Upper lobe of right lung (tissue), 1 donor: ENCODE measurements at regions not wholly inside any gene's neighbourhood (a gene's known extent, or its start where the extent isn't known, plus 50 kb on each side); places are given as distances from the start of the nearest gene placed in this dataset.

Source experiments
- ATAC-seq: fragments of 200-7000 bp; cut with Tn5 transposase; one replicate; pipeline ENCODE4 v1.9.1; 2020; ENCODE audit warnings: mild to moderate bottlenecking, moderate library complexity
- DNase-seq: peaks from one replicate; pipeline ENCODE4 v3.0.0-alpha.2; 2020
- H3K27ac ChIP-seq: fragments of 200-600 bp; one replicate; pipeline ENCODE4 v1.8.0; 2022
- H3K27me3 ChIP-seq: fragments of 200-600 bp; one replicate; pipeline ENCODE4 v1.8.0; 2022; ENCODE audit warnings: mild to moderate bottlenecking
- H3K36me3 ChIP-seq: fragments of 200-600 bp; one replicate; pipeline ENCODE4 v1.8.0; 2022
- H3K4me1 ChIP-seq: fragments of 200-600 bp; one replicate; pipeline ENCODE4 v1.8.0; 2022
- H3K4me3 ChIP-seq: fragments of 200-600 bp; one replicate; pipeline ENCODE4 v1.8.0; 2022; ENCODE audit warnings: mild to moderate bottlenecking
- H3K9me3 ChIP-seq: fragments of 200-600 bp; one replicate; pipeline ENCODE4 v1.8.0; 2022
- intact Hi-C: fragments of 100-400 bp; cut with DNase I; formaldehyde crosslinking; loops from one replicate; pipeline ENCODE4 v1.11.0; 2022
- TF ChIP-seq, protein P1 (sequence below): fragments of 200-600 bp; IDR thresholded peaks from one replicate; pipeline ENCODE4 v1.8.0; 2022; ENCODE audit warnings: antibody characterized with exemption
- donor health status: DM: no; HTN: yes; CAD: no; lungs with severe emphysema.

DNA sequence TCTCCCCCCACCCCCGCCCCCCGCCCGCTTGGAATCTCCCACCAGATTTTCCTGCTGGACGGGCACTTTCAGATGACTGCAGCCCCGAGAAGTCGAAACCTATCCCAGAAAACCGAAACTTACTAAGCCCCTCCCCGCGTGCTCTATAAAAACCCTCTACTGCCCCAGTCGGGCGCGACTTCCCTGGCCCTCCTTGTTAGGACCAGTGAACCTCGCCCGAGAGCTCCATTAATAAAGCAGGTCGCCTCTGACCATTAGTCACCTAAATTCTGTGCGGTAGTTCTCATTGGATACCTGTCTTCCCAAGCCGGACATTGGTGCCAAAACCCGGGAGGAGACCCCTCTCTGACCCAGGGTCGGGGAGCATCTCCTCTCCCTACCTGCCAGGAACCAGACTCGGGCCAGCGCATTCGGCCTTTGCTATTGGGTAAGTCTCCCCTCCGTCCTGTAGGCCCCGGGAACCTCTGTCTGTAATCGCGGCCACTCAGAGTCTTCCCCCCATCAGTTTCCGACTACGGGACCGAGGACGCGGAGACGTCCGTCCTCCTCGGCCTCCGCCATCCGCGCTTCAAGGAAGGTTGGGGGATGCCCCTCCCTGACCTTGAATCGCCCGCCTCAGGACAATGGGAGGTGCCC lies 958.0 kb downstream of the RPA4 start:
- DNase-seq = no peak
- Histone ChIP-seq H3K27ac (no peak overlapping the region), H3K27me3 (no peaks in the 10 kb centered on the region), H3K4me1 (no peaks in the 10 kb centered on the region), H3K36me3 (no peaks in the 10 kb centered on the region), H3K9me3 (no peaks in the 10 kb centered on the region), H3K4me3 (no peak overlapping the region)
- intact Hi-C loops = no loop called here
- TF ChIP-seq, protein P1, sequence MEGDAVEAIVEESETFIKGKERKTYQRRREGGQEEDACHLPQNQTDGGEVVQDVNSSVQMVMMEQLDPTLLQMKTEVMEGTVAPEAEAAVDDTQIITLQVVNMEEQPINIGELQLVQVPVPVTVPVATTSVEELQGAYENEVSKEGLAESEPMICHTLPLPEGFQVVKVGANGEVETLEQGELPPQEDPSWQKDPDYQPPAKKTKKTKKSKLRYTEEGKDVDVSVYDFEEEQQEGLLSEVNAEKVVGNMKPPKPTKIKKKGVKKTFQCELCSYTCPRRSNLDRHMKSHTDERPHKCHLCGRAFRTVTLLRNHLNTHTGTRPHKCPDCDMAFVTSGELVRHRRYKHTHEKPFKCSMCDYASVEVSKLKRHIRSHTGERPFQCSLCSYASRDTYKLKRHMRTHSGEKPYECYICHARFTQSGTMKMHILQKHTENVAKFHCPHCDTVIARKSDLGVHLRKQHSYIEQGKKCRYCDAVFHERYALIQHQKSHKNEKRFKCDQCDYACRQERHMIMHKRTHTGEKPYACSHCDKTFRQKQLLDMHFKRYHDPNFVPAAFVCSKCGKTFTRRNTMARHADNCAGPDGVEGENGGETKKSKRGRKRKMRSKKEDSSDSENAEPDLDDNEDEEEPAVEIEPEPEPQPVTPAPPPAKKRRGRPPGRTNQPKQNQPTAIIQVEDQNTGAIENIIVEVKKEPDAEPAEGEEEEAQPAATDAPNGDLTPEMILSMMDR = no peak
- ATAC-seq = no peak

DNA sequence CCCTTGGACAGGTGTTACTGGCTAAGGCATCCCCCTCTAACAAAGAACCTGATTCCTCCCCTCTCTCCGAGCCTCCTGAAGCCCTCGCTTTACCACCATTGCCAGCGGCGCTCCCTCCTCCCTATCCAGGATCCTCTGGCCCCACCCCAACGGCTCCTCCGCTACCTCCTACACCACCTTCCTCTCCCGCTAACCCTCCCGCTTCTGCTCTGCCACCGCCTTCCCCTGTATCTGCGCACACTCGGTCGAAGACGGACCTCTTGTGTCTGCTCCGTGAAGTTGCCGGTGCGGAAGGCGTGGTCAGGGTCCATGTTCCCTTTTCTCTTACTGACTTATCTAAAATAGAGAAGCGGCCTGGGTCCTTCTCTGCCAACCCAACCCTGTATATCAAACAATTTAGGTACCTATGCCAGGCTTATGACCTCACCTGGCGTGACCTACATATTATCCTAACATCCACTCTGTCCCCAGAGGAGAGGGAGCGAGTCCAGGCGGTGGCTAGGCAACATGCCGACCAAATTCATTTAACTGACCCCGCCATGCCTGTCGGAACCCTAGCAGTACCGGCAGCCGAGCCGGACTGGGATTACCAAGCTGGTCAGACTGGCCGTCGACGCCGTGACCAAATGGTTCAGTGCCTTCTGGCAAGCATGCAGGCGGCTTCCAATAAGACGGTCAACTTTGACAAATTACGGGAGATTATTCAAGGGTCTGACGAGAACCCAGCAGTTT lies 958.9 kb downstream of the RPA4 start:
- intact Hi-C loops = no loop called here
- H3K27ac ChIP-seq = no peak overlapping the region
- ATAC-seq = no peak

DNA sequence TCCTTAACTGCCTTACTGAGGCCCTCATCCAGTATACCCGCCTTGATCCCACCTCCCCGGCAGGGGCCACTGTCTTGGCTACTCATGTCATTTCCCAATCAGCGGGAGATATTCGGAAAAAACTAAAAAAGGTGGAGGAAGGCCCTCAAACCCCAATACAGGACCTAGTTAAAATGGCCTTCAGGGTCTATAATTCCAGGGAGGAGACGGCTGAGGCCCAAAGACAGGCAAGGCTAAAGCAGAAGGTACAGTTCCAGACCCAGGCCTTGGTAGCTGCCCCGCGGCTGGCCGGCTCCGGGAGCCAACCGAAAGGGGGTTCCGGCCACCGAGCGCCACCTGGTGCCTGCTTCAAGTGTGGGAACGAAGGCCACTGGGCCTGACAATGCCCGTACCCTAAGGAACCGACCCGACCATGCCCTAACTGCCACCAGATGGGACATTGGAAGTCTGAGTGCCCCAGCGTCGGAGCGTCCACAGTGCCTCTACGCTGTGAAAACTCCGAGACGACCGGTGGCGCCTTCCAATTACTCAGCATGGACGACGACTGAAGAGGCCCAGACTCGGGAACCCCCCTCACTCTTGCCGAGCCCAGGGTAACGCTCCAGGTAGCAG lies 959.6 kb downstream of the RPA4 start:
- ATAC-seq (no peak), DNase-seq (no peak)
- intact Hi-C loops = no loop called here
- Histone ChIP-seq H3K36me3 (no peaks in the 10 kb centered on the region), H3K27ac (no peak overlapping the region), H3K4me1 (no peaks in the 10 kb centered on the region), H3K4me3 (no peak overlapping the region), H3K27me3 (no peaks in the 10 kb centered on the region), H3K9me3 (no peaks in the 10 kb centered on the region)
- TF ChIP-seq, protein P1 = no peak

More for the DNA sequence above, 958.9 kb downstream of the RPA4 start:
- H3K4me3 ChIP-seq = no peak overlapping the region
- DNase-seq = no peak
- H3K27me3 ChIP-seq = no peaks in the 10 kb centered on the region
- no peaks in the 10 kb centered on the region for H3K9me3 ChIP-seq
- TF ChIP-seq, protein P1 = no peak
- H3K4me1 ChIP-seq = no peaks in the 10 kb centered on the region
- no peaks in the 10 kb centered on the region for H3K36me3 ChIP-seq

DNA sequence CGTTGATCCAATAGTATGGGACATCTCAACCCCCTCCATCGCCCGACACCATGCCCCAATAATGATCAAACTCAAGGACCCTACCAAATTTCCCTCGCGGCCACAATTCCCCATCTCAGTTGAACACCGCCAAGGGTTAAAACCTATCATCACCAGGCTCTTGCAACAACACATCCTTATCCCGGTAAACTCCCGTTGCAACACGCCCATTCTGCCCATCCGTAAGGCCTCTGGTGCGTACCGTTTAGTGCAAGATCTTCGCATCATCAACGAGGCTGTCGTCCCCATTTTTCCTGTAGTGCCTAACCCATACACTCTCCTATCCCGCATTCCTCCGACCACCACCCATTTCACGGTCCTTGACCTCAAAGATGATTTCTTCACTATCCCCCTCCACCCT lies 960.5 kb downstream of the RPA4 start:
- intact Hi-C loops = no loop called here
- H3K27me3 ChIP-seq = no peaks in the 10 kb centered on the region
- no peak overlapping the region for H3K27ac ChIP-seq
- ATAC-seq (no peak), DNase-seq (no peak)
- TF ChIP-seq, protein P1 = no peak
- H3K36me3 ChIP-seq = no peaks in the 10 kb centered on the region
- no peaks in the 10 kb centered on the region for H3K9me3 ChIP-seq
- H3K4me3 ChIP-seq = no peak overlapping the region
- H3K4me1 ChIP-seq = no peaks in the 10 kb centered on the region

DNA sequence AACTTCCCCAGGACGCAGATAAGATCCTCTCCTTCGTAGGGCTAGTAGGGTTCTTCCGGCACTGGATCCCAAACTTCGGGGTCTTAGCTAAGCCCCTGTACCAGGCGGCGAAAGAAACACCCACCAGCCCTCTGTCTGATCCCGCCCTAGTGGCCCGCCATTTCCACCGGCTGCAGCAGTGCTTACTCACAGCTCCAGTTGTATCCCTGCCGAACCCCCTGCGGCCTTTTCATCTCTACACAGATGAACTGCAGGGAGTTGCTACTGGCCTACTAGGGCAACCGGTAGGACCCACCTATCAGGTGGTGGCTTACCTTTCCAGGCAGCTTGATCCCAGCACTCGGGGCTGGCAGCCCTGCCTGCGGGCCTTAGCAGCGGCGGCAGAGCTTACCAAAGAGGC lies 961.2 kb downstream of the RPA4 start:
- H3K27ac ChIP-seq = no peak overlapping the region
- no peaks in the 10 kb centered on the region for H3K4me1 ChIP-seq
- H3K36me3 ChIP-seq = no peaks in the 10 kb centered on the region
- H3K27me3 ChIP-seq = no peaks in the 10 kb centered on the region
- H3K9me3 ChIP-seq = no peaks in the 10 kb centered on the region
- DNase-seq = no peak
- TF ChIP-seq, protein P1 = no peak
- ATAC-seq = no peak
- intact Hi-C loops = no loop called here
- H3K4me3 ChIP-seq = no peak overlapping the region
